ENCODE measurements at regions not wholly inside any gene's neighbourhood (a gene's known extent, or its start where the extent isn't known, plus 50 kb on each side); places are given as distances from the start of the nearest gene placed in this dataset.

DNA sequence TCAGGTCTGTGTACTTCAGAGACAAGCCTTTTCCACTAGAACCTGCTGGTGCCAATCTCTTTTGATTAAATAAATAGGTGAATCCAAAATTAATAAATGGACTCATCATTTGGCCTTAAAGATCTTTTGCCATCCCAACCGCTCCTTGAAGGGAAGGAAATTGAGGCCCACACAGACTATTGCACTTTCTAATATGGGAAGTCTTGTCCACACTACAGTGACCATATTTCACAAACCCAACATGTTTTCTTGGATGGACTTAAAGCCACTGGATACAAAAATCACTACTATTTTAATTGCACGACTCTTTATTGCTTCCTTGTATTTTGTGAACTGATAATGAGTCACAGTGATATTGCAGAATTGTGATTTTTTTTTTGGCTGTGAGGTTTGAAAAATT, 135.0 kb downstream of the DIRAS2 start:
- H3K79me2 ChIP-seq (ENCODE audit: insufficient read depth, low read length), result no peaks in the 10 kb centered on the region
- no peaks in the 10 kb centered on the region for H3K27me3 ChIP-seq (ENCODE audit: low read length)
- no peaks in the 10 kb centered on the region for H3K36me3 ChIP-seq (ENCODE audit: low read length)
- no peak for TF ChIP-seq EZH2phosphoT487 (conservative IDR thresholded peaks at IDR 0.05; ENCODE audit: low read length)
- TF ChIP-seq, protein P1, sequence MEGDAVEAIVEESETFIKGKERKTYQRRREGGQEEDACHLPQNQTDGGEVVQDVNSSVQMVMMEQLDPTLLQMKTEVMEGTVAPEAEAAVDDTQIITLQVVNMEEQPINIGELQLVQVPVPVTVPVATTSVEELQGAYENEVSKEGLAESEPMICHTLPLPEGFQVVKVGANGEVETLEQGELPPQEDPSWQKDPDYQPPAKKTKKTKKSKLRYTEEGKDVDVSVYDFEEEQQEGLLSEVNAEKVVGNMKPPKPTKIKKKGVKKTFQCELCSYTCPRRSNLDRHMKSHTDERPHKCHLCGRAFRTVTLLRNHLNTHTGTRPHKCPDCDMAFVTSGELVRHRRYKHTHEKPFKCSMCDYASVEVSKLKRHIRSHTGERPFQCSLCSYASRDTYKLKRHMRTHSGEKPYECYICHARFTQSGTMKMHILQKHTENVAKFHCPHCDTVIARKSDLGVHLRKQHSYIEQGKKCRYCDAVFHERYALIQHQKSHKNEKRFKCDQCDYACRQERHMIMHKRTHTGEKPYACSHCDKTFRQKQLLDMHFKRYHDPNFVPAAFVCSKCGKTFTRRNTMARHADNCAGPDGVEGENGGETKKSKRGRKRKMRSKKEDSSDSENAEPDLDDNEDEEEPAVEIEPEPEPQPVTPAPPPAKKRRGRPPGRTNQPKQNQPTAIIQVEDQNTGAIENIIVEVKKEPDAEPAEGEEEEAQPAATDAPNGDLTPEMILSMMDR (IDR thresholded peaks at IDR 0.05; ENCODE audit: insufficient read depth, low read length, poor library complexity, severe bottlenecking), result no peak
- no peaks in the 10 kb centered on the region for H3F3A ChIP-seq (ENCODE audit: insufficient read depth)
- H3K9me3 ChIP-seq (ENCODE audit: insufficient read depth, low read length), result no peaks in the 10 kb centered on the region
- no peaks in the 10 kb centered on the region for H4K20me1 ChIP-seq (ENCODE audit: low read depth, low read length)
- H3K9me2 ChIP-seq (replicated peaks; ENCODE audit: insufficient read depth, low read length), result no peaks in the 10 kb centered on the region
- no peak overlapping the region for H2AFZ ChIP-seq (ENCODE audit: low read depth, low read length, severe bottlenecking)
- H3K4me3 ChIP-seq (ENCODE audit: insufficient read depth, low read length, poor library complexity, severe bottlenecking), result no peak overlapping the region
- H3K27ac ChIP-seq (ENCODE audit: low read depth, low read length), result no peak overlapping the region
- H3K9ac ChIP-seq (ENCODE audit: low read length), result no peak overlapping the region
- no peak overlapping the region for H3K4me2 ChIP-seq (ENCODE audit: low read depth, low read length, poor library complexity, severe bottlenecking)

DNA sequence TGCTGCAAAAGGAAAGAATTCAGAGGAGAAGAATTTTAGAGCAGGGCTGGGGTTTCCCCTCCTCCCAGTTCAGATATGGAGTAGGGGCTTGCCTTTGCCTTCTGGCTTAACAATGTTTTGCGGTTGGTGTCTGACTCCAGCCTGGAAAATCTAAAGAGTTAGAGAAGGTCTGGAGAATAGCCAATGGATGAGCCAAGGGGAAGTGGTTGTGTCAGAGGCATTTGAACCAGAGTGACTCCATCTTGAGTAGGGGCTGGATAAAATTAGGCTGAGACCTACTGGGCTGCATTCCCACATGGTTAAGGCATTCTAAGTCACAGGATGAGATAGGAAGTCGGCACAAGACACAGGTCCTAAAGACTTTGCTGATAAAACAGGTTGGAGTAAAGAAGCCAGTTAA, 133.7 kb downstream of the DIRAS2 start:
- Histone ChIP-seq H3K4me2 (ENCODE audit: low read depth, low read length, poor library complexity, severe bottlenecking) (no peak overlapping the region), H3K9me2 (replicated peaks; ENCODE audit: insufficient read depth, low read length) (no peaks in the 10 kb centered on the region), H3F3A (ENCODE audit: insufficient read depth) (no peaks in the 10 kb centered on the region), H3K79me2 (ENCODE audit: insufficient read depth, low read length) (no peaks in the 10 kb centered on the region), H3K9ac (ENCODE audit: low read length) (no peak overlapping the region), H4K20me1 (ENCODE audit: low read depth, low read length) (no peaks in the 10 kb centered on the region), H2AFZ (ENCODE audit: low read depth, low read length, severe bottlenecking) (no peak overlapping the region), H3K27ac (ENCODE audit: low read depth, low read length) (no peak overlapping the region), H3K27me3 (ENCODE audit: low read length) (no peaks in the 10 kb centered on the region), H3K36me3 (ENCODE audit: low read length) (no peaks in the 10 kb centered on the region), H3K9me3 (ENCODE audit: insufficient read depth, low read length) (no peaks in the 10 kb centered on the region), H3K4me3 (ENCODE audit: insufficient read depth, low read length, poor library complexity, severe bottlenecking) (no peak overlapping the region)
- TF ChIP-seq EZH2phosphoT487 (conservative IDR thresholded peaks at IDR 0.05; ENCODE audit: low read length), result no peak
- TF ChIP-seq, protein P1 (IDR thresholded peaks at IDR 0.05; ENCODE audit: insufficient read depth, low read length, poor library complexity, severe bottlenecking), result no peak

DNA sequence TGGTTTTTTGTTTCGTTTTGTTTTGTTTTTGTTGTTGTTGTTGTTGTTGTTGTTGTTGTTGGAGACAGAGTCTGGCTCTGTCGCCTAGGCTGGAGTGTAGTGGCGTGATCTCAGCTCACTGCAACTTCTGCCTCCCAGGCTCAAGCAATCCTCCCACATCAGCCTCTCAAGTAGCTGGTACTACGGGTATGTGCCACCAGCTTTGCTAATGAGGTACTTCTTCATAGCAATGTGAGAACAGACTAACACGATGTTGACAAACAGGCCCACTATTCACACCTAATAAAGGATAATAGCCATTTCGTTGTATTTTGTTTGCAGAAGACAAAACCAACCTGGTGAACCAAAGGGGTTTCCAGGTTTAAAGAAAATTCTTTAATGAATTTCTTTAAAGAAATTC, 130.9 kb downstream of the DIRAS2 start:
- Histone ChIP-seq H3K27me3 (ENCODE audit: low read length) (no peaks in the 10 kb centered on the region), H3K27ac (ENCODE audit: low read depth, low read length) (no peak overlapping the region), H3K4me3 (ENCODE audit: insufficient read depth, low read length, poor library complexity, severe bottlenecking) (no peak overlapping the region), H3K4me2 (ENCODE audit: low read depth, low read length, poor library complexity, severe bottlenecking) (no peak overlapping the region), H3F3A (ENCODE audit: insufficient read depth) (no peaks in the 10 kb centered on the region), H4K20me1 (ENCODE audit: low read depth, low read length) (no peaks in the 10 kb centered on the region), H2AFZ (ENCODE audit: low read depth, low read length, severe bottlenecking) (no peak overlapping the region), H3K79me2 (ENCODE audit: insufficient read depth, low read length) (no peaks in the 10 kb centered on the region), H3K9me3 (ENCODE audit: insufficient read depth, low read length) (no peaks in the 10 kb centered on the region), H3K9me2 (replicated peaks; ENCODE audit: insufficient read depth, low read length) (no peaks in the 10 kb centered on the region), H3K36me3 (ENCODE audit: low read length) (no peaks in the 10 kb centered on the region), H3K9ac (ENCODE audit: low read length) (no peak overlapping the region)
- no peak for TF ChIP-seq EZH2phosphoT487 (conservative IDR thresholded peaks at IDR 0.05; ENCODE audit: low read length)
- TF ChIP-seq, protein P1 (IDR thresholded peaks at IDR 0.05; ENCODE audit: insufficient read depth, low read length, poor library complexity, severe bottlenecking), result no peak

Data from SU-DHL-6 (cell line).